ENCODE measurements at regions not wholly inside any gene's neighbourhood (a gene's known extent, or its start where the extent isn't known, plus 50 kb on each side); places are given as distances from the start of the nearest gene placed in this dataset.

DNA sequence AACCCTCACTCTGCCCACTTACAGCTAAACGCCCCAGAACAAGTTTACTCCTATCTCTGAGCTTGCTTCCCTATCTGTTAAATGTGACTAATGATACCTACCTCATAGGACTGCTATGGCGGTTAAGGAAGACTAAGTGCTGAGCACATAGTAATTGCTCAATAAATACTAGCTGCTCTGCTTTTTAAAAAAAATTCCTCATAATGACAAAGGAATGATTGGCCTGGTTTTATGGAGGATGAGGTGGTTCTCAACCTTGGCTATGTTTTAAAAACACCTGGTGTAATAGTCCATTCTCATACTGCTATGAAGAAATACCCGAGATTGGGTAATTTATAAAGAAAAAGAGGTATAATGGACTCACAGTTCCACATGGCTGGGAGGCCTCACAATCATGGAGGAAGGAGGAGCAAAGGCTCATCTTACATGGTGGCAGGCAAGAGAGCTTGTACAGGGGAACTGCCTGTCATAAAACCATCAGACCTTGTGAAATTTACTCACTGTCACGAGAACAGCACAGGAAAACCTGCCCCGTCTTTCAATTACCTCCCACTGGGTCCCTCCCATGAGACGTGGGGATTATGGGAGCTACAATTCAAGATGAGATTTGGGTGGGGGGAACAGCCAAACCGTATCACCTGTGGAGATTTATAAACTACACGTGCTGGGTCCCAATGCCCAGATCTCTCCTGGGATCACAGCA is 127.2 kb upstream of the SYT13 start:
- TF ChIP-seq EP300 (IDR thresholded peaks at IDR 0.05) (no peak), POLR2A (IDR thresholded peaks at IDR 0.05) (no peak), POLR2AphosphoS5 (IDR thresholded peaks at IDR 0.05) (no peak)
- TF ChIP-seq, protein P1, sequence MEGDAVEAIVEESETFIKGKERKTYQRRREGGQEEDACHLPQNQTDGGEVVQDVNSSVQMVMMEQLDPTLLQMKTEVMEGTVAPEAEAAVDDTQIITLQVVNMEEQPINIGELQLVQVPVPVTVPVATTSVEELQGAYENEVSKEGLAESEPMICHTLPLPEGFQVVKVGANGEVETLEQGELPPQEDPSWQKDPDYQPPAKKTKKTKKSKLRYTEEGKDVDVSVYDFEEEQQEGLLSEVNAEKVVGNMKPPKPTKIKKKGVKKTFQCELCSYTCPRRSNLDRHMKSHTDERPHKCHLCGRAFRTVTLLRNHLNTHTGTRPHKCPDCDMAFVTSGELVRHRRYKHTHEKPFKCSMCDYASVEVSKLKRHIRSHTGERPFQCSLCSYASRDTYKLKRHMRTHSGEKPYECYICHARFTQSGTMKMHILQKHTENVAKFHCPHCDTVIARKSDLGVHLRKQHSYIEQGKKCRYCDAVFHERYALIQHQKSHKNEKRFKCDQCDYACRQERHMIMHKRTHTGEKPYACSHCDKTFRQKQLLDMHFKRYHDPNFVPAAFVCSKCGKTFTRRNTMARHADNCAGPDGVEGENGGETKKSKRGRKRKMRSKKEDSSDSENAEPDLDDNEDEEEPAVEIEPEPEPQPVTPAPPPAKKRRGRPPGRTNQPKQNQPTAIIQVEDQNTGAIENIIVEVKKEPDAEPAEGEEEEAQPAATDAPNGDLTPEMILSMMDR (IDR thresholded peaks at IDR 0.05): no peak

Measured in stomach (tissue), 4 donors.